Neural progenitor cell (in vitro differentiated cells): ENCODE measurements at regions not wholly inside any gene's neighbourhood (a gene's known extent, or its start where the extent isn't known, plus 50 kb on each side); places are given as distances from the start of the nearest gene placed in this dataset.

Experiments
- DNase-seq: peaks from one replicate; pipeline ENCODE4 v3.0.0-alpha.2; 2016; ENCODE audit warnings: low spot score
- H2AFZ ChIP-seq: fragments of 200-600 bp; sonication (generic); replicated peaks from 2 replicates; pipeline ENCODE4 v1.6.1; 2016; ENCODE audit warnings: antibody characterized with exemption
- H3F3A ChIP-seq: fragments of 200-600 bp; sonication (generic); 2 replicates; pipeline ENCODE4 v1.6.1; 2016; ENCODE audit warnings: antibody characterized with exemption, low read depth
- H3K27ac ChIP-seq: fragments of 200-600 bp; sonication (generic); 2 replicates; pipeline ENCODE4 v1.5.1; 2016; ENCODE audit warnings: mild to moderate bottlenecking
- H3K27me3 ChIP-seq: fragments of 200-600 bp; sonication (generic); 2 replicates; pipeline ENCODE4 v1.6.1; 2016; ENCODE audit warnings: mild to moderate bottlenecking, moderate library complexity
- H3K36me3 ChIP-seq: fragments of 200-600 bp; sonication (generic); 2 replicates; pipeline ENCODE4 v1.5.1; 2016
- H3K4me1 ChIP-seq: fragments of 200-600 bp; sonication (generic); 2 replicates; pipeline ENCODE4 v1.6.1; 2016; ENCODE audit warnings: mixed run types
- H3K4me2 ChIP-seq: fragments of 200-600 bp; sonication (generic); 2 replicates; pipeline ENCODE4 v1.6.1; 2016
- H3K4me3 ChIP-seq: fragments of 200-600 bp; sonication (generic); 2 replicates; pipeline ENCODE4 v1.5.1; 2016
- H3K79me2 ChIP-seq: fragments of 200-600 bp; sonication (generic); 2 replicates; pipeline ENCODE4 v1.6.1; 2016; ENCODE audit warnings: low read depth
- H3K9ac ChIP-seq: fragments of 200-600 bp; sonication (generic); 2 replicates; pipeline ENCODE4 v1.6.1; 2016
- H3K9me3 ChIP-seq: fragments of 200-600 bp; sonication (generic); 2 replicates; pipeline ENCODE4 v1.5.1; 2016; ENCODE audit warnings: low read depth
- H4K20me1 ChIP-seq: fragments of 200-600 bp; sonication (generic); 2 replicates; pipeline ENCODE4 v1.6.1; 2016; ENCODE audit warnings: low read depth
- H3K27ac Mint-ChIP-seq: 3 replicates; pipeline ENCODE4 v1.8.0; 2021; ENCODE audit warnings: mixed read lengths
- H3K27me3 Mint-ChIP-seq: 2 replicates; pipeline ENCODE4 v1.8.0; 2022; ENCODE audit warnings: low read depth, mild to moderate bottlenecking, inconsistent platforms, moderate library complexity, mixed read lengths; ENCODE audit not compliant: insufficient read depth
- H3K36me3 Mint-ChIP-seq: 3 replicates; pipeline ENCODE4 v1.8.0; 2021; ENCODE audit warnings: mixed read lengths
- H3K4me1 Mint-ChIP-seq: 3 replicates; pipeline ENCODE4 v1.8.0; 2021; ENCODE audit warnings: mixed read lengths
- H3K4me3 Mint-ChIP-seq: 3 replicates; pipeline ENCODE4 v1.8.0; 2021; ENCODE audit warnings: mild to moderate bottlenecking, moderate library complexity, mixed read lengths
- H3K9me3 Mint-ChIP-seq: 3 replicates; pipeline ENCODE4 v1.8.0; 2020; ENCODE audit warnings: mixed read lengths
- EZH2 ChIP-seq: fragments of 200-600 bp; sonication (generic); IDR thresholded peaks from 2 replicates; pipeline ENCODE4 v1.6.1; 2017; ENCODE audit warnings: antibody characterized with exemption, mild to moderate bottlenecking, moderate library complexity
- EZH2phosphoT487 ChIP-seq: fragments of 200-600 bp; sonication (generic); IDR thresholded peaks from 2 replicates; pipeline ENCODE4 v1.6.1; 2017; ENCODE audit warnings: antibody characterized with exemption
- TF ChIP-seq, protein P1 (sequence below): fragments of 200-600 bp; sonication (generic); IDR thresholded peaks from 2 replicates; pipeline ENCODE4 v1.5.1; 2017; ENCODE audit warnings: antibody characterized with exemption, mild to moderate bottlenecking

DNA sequence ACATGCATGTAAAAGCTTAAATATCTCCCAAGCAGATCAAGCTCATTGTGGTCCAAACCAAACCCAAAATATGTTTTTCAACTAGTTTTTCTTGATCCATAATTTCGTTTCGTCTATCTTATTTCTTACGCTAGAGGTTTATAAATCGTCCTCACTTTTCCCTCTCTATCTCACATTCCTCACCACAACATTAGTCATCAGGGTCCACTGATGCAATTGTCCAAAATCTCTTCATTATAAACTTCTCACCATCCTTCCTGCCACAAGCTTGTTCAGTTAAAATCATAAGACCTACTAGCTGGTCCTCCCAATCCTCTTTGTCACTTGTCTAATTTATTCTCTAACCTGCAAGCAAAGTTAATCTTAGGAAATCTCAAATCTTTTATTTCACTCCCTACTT lies 173.0 kb upstream of the PALMD start:
- Histone ChIP-seq H3K36me3 (no peaks in the 10 kb centered on the region), H3K27me3 (no peaks in the 10 kb centered on the region), H3K9ac (no peak overlapping the region), H3K4me2 (no peak overlapping the region), H3K4me3 (no peak overlapping the region), H3K27ac (no peak overlapping the region), H3K79me2 (no peaks in the 10 kb centered on the region), H3K4me1 (no peaks in the 10 kb centered on the region), H4K20me1 (no peaks in the 10 kb centered on the region), H3F3A (no peaks in the 10 kb centered on the region), H3K9me3 (no peaks in the 10 kb centered on the region), H2AFZ (no peak overlapping the region)
- H3K9me3 Mint-ChIP-seq: no peaks in the 10 kb centered on the region
- TF ChIP-seq, protein P1, sequence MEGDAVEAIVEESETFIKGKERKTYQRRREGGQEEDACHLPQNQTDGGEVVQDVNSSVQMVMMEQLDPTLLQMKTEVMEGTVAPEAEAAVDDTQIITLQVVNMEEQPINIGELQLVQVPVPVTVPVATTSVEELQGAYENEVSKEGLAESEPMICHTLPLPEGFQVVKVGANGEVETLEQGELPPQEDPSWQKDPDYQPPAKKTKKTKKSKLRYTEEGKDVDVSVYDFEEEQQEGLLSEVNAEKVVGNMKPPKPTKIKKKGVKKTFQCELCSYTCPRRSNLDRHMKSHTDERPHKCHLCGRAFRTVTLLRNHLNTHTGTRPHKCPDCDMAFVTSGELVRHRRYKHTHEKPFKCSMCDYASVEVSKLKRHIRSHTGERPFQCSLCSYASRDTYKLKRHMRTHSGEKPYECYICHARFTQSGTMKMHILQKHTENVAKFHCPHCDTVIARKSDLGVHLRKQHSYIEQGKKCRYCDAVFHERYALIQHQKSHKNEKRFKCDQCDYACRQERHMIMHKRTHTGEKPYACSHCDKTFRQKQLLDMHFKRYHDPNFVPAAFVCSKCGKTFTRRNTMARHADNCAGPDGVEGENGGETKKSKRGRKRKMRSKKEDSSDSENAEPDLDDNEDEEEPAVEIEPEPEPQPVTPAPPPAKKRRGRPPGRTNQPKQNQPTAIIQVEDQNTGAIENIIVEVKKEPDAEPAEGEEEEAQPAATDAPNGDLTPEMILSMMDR: no peak
- TF ChIP-seq EZH2phosphoT487 (no peak), EZH2 (no peak)
- no peaks in the 10 kb centered on the region for H3K27me3 Mint-ChIP-seq
- H3K27ac Mint-ChIP-seq: no peak overlapping the region
- no peak overlapping the region for H3K4me3 Mint-ChIP-seq
- H3K36me3 Mint-ChIP-seq: no peaks in the 10 kb centered on the region
- DNase-seq: no peak
- H3K4me1 Mint-ChIP-seq: peaks cover 6% of the 10 kb centered on the region

DNA sequence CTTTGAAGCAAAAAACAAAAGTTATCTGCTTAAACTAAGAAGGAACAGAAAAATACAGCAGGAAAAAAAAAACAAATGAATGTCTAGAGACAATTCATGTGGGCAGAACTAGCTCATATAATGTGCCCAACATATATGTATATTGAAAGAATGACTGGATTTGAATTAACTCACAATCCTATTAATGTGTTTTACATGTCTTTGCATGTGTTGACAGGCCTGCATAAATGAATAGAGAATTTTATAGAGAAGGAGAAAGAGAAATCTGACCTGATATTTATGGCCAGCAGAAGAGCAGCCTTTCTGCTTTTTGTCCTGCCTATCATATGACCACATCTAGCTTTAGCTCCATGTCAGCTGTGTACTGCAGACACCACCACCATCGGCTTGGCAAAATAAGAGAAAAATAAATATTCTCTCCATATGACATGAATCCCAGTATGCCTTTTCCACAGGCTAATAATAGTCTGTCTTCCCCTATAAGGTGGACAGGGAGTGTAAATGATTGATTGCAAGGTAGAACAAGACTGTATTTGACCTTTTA lies 171.5 kb upstream of the PALMD start:
- H3F3A ChIP-seq: no peaks in the 10 kb centered on the region
- no peak overlapping the region for H3K27ac ChIP-seq
- H3K4me3 Mint-ChIP-seq: no peak overlapping the region
- no peaks in the 10 kb centered on the region for H3K9me3 ChIP-seq
- no peaks in the 10 kb centered on the region for H3K9me3 Mint-ChIP-seq
- no peak overlapping the region for H3K4me3 ChIP-seq
- peaks cover 3% of the 10 kb centered on the region for H3K4me1 Mint-ChIP-seq
- no peak for DNase-seq
- H4K20me1 ChIP-seq: no peaks in the 10 kb centered on the region
- no peaks in the 10 kb centered on the region for H3K79me2 ChIP-seq
- H3K36me3 ChIP-seq: no peaks in the 10 kb centered on the region
- H3K27me3 ChIP-seq: no peaks in the 10 kb centered on the region
- TF ChIP-seq, protein P1: no peak
- no peak for TF ChIP-seq EZH2
- no peak for TF ChIP-seq EZH2phosphoT487
- H2AFZ ChIP-seq: no peak overlapping the region
- H3K36me3 Mint-ChIP-seq: no peaks in the 10 kb centered on the region
- H3K9ac ChIP-seq: no peak overlapping the region
- no peak overlapping the region for H3K4me2 ChIP-seq
- H3K27me3 Mint-ChIP-seq: no peaks in the 10 kb centered on the region
- H3K27ac Mint-ChIP-seq: no peak overlapping the region
- no peaks in the 10 kb centered on the region for H3K4me1 ChIP-seq

DNA sequence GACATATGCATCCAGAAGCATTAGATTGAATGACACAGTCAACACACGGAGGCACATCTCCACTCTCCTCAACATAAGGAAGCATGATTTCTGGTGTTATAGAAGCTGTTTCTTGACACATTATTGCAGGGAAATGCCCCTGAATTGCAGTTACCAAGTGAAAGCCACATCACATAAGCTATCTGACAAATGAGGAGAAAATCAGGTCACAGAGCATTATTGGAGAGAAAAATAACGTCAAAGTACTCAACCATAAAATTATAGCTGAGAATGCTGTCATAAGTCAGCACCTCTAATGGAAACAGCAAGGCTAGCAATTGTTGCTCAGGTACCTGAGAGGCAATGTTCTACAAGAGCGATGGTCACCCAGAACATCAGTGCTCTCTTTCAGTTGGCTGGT lies 169.9 kb upstream of the PALMD start:
- no peak overlapping the region for H3K27ac Mint-ChIP-seq
- Histone ChIP-seq H3K9me3 (no peaks in the 10 kb centered on the region), H3K79me2 (no peaks in the 10 kb centered on the region), H4K20me1 (no peaks in the 10 kb centered on the region), H3K4me1 (no peaks in the 10 kb centered on the region), H3K27ac (no peak overlapping the region), H3K4me2 (no peak overlapping the region), H3K36me3 (no peaks in the 10 kb centered on the region), H3K4me3 (no peak overlapping the region), H3F3A (no peaks in the 10 kb centered on the region), H3K9ac (no peak overlapping the region), H3K27me3 (no peaks in the 10 kb centered on the region), H2AFZ (no peak overlapping the region)
- H3K27me3 Mint-ChIP-seq: peaks cover 2% of the 10 kb centered on the region
- TF ChIP-seq EZH2 (no peak), EZH2phosphoT487 (no peak)
- TF ChIP-seq, protein P1: no peak
- no peaks in the 10 kb centered on the region for H3K4me1 Mint-ChIP-seq
- no peaks in the 10 kb centered on the region for H3K36me3 Mint-ChIP-seq
- no peak for DNase-seq
- no peak overlapping the region for H3K4me3 Mint-ChIP-seq
- no peaks in the 10 kb centered on the region for H3K9me3 Mint-ChIP-seq
